ENCODE measurements at regions not wholly inside any gene's neighbourhood (a gene's known extent, or its start where the extent isn't known, plus 50 kb on each side); places are given as distances from the start of the nearest gene placed in this dataset.

DNA sequence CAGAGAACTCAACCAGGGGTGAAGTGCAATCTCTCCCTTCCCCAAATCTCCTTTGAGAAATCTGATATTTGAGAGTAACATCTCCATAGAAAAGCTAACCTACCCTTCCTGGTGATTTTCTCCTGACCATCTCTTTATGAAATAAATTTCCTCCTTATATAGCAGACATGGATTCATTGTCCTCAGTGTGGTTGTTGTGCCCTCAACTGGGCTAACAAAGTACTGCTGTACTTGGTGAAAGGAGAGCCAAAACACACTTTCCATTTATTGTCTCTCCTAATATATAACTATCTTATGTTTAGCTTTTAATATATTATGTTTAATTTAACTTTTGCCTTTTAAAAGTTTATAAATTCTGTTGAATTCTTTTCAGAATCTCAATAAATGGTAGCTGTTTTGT lies 65.1 kb upstream of the SLCO1B1 start:
- TF ChIP-seq, protein P1, sequence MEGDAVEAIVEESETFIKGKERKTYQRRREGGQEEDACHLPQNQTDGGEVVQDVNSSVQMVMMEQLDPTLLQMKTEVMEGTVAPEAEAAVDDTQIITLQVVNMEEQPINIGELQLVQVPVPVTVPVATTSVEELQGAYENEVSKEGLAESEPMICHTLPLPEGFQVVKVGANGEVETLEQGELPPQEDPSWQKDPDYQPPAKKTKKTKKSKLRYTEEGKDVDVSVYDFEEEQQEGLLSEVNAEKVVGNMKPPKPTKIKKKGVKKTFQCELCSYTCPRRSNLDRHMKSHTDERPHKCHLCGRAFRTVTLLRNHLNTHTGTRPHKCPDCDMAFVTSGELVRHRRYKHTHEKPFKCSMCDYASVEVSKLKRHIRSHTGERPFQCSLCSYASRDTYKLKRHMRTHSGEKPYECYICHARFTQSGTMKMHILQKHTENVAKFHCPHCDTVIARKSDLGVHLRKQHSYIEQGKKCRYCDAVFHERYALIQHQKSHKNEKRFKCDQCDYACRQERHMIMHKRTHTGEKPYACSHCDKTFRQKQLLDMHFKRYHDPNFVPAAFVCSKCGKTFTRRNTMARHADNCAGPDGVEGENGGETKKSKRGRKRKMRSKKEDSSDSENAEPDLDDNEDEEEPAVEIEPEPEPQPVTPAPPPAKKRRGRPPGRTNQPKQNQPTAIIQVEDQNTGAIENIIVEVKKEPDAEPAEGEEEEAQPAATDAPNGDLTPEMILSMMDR (IDR thresholded peaks at IDR 0.05; ENCODE audit: insufficient read depth, missing control alignments), result peak; percentile 7
- DNase-seq (ENCODE audit: insufficient read length, low spot score), result no peak
- no peak for FAIRE-seq

DNA sequence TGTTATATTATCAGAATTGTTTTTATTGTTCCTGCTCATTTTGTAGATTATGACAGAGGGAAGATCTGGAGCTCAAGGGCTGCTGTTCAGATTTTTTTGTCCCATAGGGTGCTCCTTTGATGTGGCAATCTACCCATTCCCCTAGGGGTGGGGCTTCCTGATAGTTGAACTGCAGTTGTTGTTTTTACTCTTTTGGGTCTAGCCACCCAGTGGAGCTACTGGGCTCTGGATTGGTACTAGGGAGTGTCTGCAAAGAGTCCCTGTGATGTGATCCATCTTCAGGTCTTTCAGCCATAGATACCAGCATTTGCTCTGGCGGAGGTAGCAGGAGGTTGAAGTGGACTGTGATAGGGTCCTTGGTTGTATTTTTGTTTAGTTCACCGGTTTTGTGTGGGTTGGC lies 57.9 kb upstream of the SLCO1B1 start:
- DNase-seq (ENCODE audit: insufficient read length, low spot score), result no peak
- FAIRE-seq, result no peak

DNA sequence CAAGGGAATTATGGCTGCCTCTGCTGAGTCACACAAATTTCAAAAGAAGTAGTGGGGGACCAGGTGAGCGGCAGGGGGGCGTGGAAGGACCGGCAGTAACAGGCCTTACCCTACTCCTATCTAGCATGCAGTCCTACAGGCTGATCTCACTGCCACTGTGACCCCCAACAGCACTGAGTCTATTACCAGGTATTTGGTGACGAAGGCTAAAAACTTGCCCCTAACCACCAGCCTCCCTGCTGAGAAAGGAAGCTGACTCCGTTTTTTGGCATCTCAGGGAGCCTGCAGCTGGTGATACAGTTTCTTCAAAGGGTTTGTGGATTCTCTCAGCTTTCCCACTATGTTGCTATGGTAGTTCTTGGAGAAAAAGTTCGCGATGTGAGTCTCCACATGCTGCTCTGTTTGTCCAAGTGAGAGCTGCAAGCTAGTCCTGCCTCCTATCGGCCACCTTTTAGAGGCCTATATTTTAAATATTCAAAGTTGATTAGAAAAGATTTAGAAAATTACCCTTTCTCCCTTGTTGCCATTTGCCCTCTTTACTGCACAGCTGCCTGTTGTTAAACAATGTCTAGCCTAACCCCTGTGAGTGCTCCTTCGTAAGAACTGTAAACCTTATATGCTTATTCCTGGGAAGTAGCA lies 57.1 kb upstream of the SLCO1B1 start:
- TF ChIP-seq, protein P1 (IDR thresholded peaks at IDR 0.05; ENCODE audit: insufficient read depth, missing control alignments), result no peak
- no peak for DNase-seq (ENCODE audit: insufficient read length, low spot score)
- no peak for FAIRE-seq

More for the DNA sequence above, 57.9 kb upstream of the SLCO1B1 start:
- TF ChIP-seq, protein P1 (IDR thresholded peaks at IDR 0.05; ENCODE audit: insufficient read depth, missing control alignments), result no peak
